ENCODE measurements at regions not wholly inside any gene's neighbourhood (a gene's known extent, or its start where the extent isn't known, plus 50 kb on each side); places are given as distances from the start of the nearest gene placed in this dataset.

- no peaks in the 10 kb centered on the region for H3K27me3 ChIP-seq (replicated peaks; ENCODE audit: control insufficient read depth, insufficient read depth, low read length)
- intact Hi-C loops (cut with micrococcal nuclease; ENCODE audit: unreplicated experiment) = no loop called here
- no peak overlapping the region for H3K27ac Mint-ChIP-seq (ENCODE audit: unreplicated experiment)
- H3K36me3 ChIP-seq (ENCODE audit: control insufficient read depth, insufficient read depth, low read length) = no peaks in the 10 kb centered on the region
- H3K9me3 Mint-ChIP-seq (ENCODE audit: unreplicated experiment) = peaks cover 6% of the 10 kb centered on the region
- no peaks in the 10 kb centered on the region for H3K27me3 Mint-ChIP-seq (ENCODE audit: insufficient read depth, unreplicated experiment)
- no peaks in the 10 kb centered on the region for H3K36me3 Mint-ChIP-seq (ENCODE audit: insufficient read depth, unreplicated experiment)
- H3K9me3 ChIP-seq = no peaks in the 10 kb centered on the region
- H3K4me3 Mint-ChIP-seq (ENCODE audit: unreplicated experiment) = no peak overlapping the region
- H3K4me1 ChIP-seq = no peaks in the 10 kb centered on the region
- no TSS peak for BruUV-seq (replicated peaks)
- ChIA-PET CTCF (no interaction called here), POLR2A (no interaction called here)
- no peaks in the 10 kb centered on the region for H3K4me1 Mint-ChIP-seq (ENCODE audit: low read depth, unreplicated experiment)
- H3K4me3 ChIP-seq (ENCODE audit: low read depth, low read length) = no peak overlapping the region
- no peak for TF ChIP-seq CTCF (IDR thresholded peaks at IDR 0.05; ENCODE audit: insufficient read depth in 1 of 2, low read depth in 1 of 2, low read length in 1 of 2, severe bottlenecking in 1 of 2, unreplicated experiment in 1 of 2)
- no peak for DNase-seq
Measured at GRCh38 chr6:141164042-141164743, 968.5 kb upstream of the GJE1 start.

- no peaks in the 10 kb centered on the region for H3K4me1 Mint-ChIP-seq (ENCODE audit: low read depth, unreplicated experiment)
- intact Hi-C loops (cut with micrococcal nuclease; ENCODE audit: unreplicated experiment) = no loop called here
- H3K4me3 ChIP-seq (ENCODE audit: low read depth, low read length) = no peak overlapping the region
- CTCF ChIA-PET = no interaction called here
- no peaks in the 10 kb centered on the region for H3K9me3 ChIP-seq
- DNase-seq = no peak
- H3K9me3 Mint-ChIP-seq (ENCODE audit: unreplicated experiment) = peaks cover 6% of the 10 kb centered on the region
- no peak overlapping the region for H3K4me3 Mint-ChIP-seq (ENCODE audit: unreplicated experiment)
- POLR2A ChIA-PET = no interaction called here
- no peaks in the 10 kb centered on the region for H3K27me3 ChIP-seq (replicated peaks; ENCODE audit: control insufficient read depth, insufficient read depth, low read length)
- no peaks in the 10 kb centered on the region for H3K4me1 ChIP-seq
- no TSS peak for BruUV-seq (replicated peaks)
- no peaks in the 10 kb centered on the region for H3K36me3 Mint-ChIP-seq (ENCODE audit: insufficient read depth, unreplicated experiment)
- H3K27me3 Mint-ChIP-seq (ENCODE audit: insufficient read depth, unreplicated experiment) = no peaks in the 10 kb centered on the region
- H3K27ac Mint-ChIP-seq (ENCODE audit: unreplicated experiment) = no peak overlapping the region
- H3K36me3 ChIP-seq (ENCODE audit: control insufficient read depth, insufficient read depth, low read length) = no peaks in the 10 kb centered on the region
- no peak for TF ChIP-seq CTCF (IDR thresholded peaks at IDR 0.05; ENCODE audit: insufficient read depth in 1 of 2, low read depth in 1 of 2, low read length in 1 of 2, severe bottlenecking in 1 of 2, unreplicated experiment in 1 of 2)
Measured at GRCh38 chr6:141163107-141163506, 969.6 kb upstream of the GJE1 start.

GRCh38 chr6:141158740-141159139, 974.0 kb upstream of the GJE1 start:
- H3K27ac Mint-ChIP-seq (ENCODE audit: unreplicated experiment) = no peak overlapping the region
- no peak for TF ChIP-seq CTCF (IDR thresholded peaks at IDR 0.05; ENCODE audit: insufficient read depth in 1 of 2, low read depth in 1 of 2, low read length in 1 of 2, severe bottlenecking in 1 of 2, unreplicated experiment in 1 of 2)
- H3K9me3 Mint-ChIP-seq (ENCODE audit: unreplicated experiment) = no peaks in the 10 kb centered on the region
- Histone ChIP-seq H3K36me3 (ENCODE audit: control insufficient read depth, insufficient read depth, low read length) (no peaks in the 10 kb centered on the region), H3K27me3 (replicated peaks; ENCODE audit: control insufficient read depth, insufficient read depth, low read length) (no peaks in the 10 kb centered on the region), H3K4me1 (no peaks in the 10 kb centered on the region), H3K9me3 (no peaks in the 10 kb centered on the region), H3K4me3 (ENCODE audit: low read depth, low read length) (no peak overlapping the region)
- ChIA-PET CTCF (no interaction called here), POLR2A (no interaction called here)
- intact Hi-C loops (cut with micrococcal nuclease; ENCODE audit: unreplicated experiment) = no loop called here
- H3K27me3 Mint-ChIP-seq (ENCODE audit: insufficient read depth, unreplicated experiment) = no peaks in the 10 kb centered on the region
- no TSS peak for BruUV-seq (replicated peaks)
- H3K36me3 Mint-ChIP-seq (ENCODE audit: insufficient read depth, unreplicated experiment) = no peaks in the 10 kb centered on the region
- H3K4me3 Mint-ChIP-seq (ENCODE audit: unreplicated experiment) = no peak overlapping the region
- H3K4me1 Mint-ChIP-seq (ENCODE audit: low read depth, unreplicated experiment) = no peaks in the 10 kb centered on the region
- no peak for DNase-seq
